ENCODE measurements at regions not wholly inside any gene's neighbourhood (a gene's known extent, or its start where the extent isn't known, plus 50 kb on each side); places are given as distances from the start of the nearest gene placed in this dataset.

GRCh38 chr14:22463763-22464173, 125.3 kb downstream of the DAD1 start:
- H3K4me1 ChIP-seq: no peaks in the 10 kb centered on the region
- no peaks in the 10 kb centered on the region for H3K9me3 ChIP-seq
- no peak for DNase-seq
- no peak overlapping the region for H3K27ac ChIP-seq
- H3K36me3 ChIP-seq: no peaks in the 10 kb centered on the region
- no peaks in the 10 kb centered on the region for H3K27me3 ChIP-seq
- TF ChIP-seq, protein P1, sequence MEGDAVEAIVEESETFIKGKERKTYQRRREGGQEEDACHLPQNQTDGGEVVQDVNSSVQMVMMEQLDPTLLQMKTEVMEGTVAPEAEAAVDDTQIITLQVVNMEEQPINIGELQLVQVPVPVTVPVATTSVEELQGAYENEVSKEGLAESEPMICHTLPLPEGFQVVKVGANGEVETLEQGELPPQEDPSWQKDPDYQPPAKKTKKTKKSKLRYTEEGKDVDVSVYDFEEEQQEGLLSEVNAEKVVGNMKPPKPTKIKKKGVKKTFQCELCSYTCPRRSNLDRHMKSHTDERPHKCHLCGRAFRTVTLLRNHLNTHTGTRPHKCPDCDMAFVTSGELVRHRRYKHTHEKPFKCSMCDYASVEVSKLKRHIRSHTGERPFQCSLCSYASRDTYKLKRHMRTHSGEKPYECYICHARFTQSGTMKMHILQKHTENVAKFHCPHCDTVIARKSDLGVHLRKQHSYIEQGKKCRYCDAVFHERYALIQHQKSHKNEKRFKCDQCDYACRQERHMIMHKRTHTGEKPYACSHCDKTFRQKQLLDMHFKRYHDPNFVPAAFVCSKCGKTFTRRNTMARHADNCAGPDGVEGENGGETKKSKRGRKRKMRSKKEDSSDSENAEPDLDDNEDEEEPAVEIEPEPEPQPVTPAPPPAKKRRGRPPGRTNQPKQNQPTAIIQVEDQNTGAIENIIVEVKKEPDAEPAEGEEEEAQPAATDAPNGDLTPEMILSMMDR (IDR thresholded peaks at IDR 0.05): no peak
- intact Hi-C loops (cut with DNase I; ENCODE audit: low total_unique reads): no loop called here
- no peak overlapping the region for H3K4me3 ChIP-seq

- H3K36me3 ChIP-seq: no peaks in the 10 kb centered on the region
- intact Hi-C loops (cut with DNase I; ENCODE audit: low total_unique reads): no loop called here
- no peak overlapping the region for H3K27ac ChIP-seq
- H3K4me3 ChIP-seq: no peak overlapping the region
- no peaks in the 10 kb centered on the region for H3K4me1 ChIP-seq
- no peaks in the 10 kb centered on the region for H3K9me3 ChIP-seq
- H3K27me3 ChIP-seq: no peaks in the 10 kb centered on the region
- DNase-seq: no peak
- TF ChIP-seq, protein P1 (IDR thresholded peaks at IDR 0.05): no peak
Observed at GRCh38 chr14:22462923-22463322, 126.1 kb downstream of the DAD1 start.

- intact Hi-C loops (cut with DNase I; ENCODE audit: low total_unique reads): no loop called here
- H3K9me3 ChIP-seq: no peaks in the 10 kb centered on the region
- H3K36me3 ChIP-seq: no peaks in the 10 kb centered on the region
- H3K27ac ChIP-seq: no peak overlapping the region
- TF ChIP-seq, protein P1 (IDR thresholded peaks at IDR 0.05): no peak
- H3K4me3 ChIP-seq: no peak overlapping the region
- no peaks in the 10 kb centered on the region for H3K4me1 ChIP-seq
- no peaks in the 10 kb centered on the region for H3K27me3 ChIP-seq
- no peak for DNase-seq
Observed at GRCh38 chr14:22460461-22461195, 128.4 kb downstream of the DAD1 start.

DNA sequence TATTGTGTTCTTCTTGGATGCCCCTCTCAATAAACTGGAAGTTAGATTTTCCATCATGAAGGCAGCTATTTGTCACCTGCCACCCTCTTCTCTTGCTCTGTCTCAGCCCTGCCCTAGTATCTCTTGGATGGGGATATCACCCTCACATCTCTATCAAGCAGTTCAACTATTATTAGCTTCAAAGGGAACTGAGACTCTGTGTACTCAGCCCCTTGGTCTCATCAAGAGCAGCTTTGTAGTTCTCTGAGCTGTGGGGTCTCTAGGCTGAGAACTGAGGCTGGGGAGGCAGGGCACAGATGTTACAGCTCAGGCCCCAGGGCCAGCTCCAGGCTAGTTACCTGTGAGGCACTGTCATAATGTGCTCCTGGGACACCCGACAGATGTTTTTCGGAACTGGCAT, 130.3 kb downstream of the DAD1 start:
- Histone ChIP-seq H3K27me3 (no peaks in the 10 kb centered on the region), H3K9me3 (no peaks in the 10 kb centered on the region), H3K4me3 (no peak overlapping the region), H3K27ac (no peak overlapping the region), H3K4me1 (no peaks in the 10 kb centered on the region), H3K36me3 (no peaks in the 10 kb centered on the region)
- DNase-seq: no peak
- intact Hi-C loops (cut with DNase I; ENCODE audit: low total_unique reads): no loop called here
- TF ChIP-seq, protein P1 (IDR thresholded peaks at IDR 0.05): no peak

DNA sequence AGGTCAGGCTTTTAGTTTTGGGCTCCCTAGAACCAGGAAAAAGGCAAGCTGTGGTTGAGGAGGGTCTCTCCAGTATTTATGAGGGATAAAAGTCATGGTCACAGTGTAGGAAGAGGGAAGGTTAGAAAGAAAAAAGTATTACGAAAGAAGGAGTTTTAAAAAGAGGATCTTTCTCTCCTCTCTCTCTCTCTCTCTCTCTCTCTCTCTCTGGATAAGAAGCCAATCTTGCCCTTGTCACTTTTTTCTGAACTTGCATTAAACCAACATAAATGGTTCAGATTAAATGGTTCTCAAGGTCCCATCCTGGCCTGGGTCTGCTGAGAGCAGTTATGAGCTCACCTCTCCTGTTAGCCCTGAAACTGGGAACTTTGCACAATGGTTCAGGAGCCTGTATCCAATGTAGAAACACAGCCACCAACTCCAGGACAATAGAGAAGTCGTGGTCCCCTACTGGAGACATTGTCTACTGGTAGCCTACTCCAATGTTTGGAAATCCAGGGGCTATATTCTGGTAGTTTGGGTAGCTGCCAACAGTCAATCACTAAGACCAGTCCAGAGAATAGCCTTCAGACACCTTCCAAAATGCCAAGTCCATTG, 131.9 kb downstream of the DAD1 start:
- TF ChIP-seq, protein P1 (IDR thresholded peaks at IDR 0.05): no peak
- no peaks in the 10 kb centered on the region for H3K4me1 ChIP-seq
- H3K4me3 ChIP-seq: no peak overlapping the region
- intact Hi-C loops (cut with DNase I; ENCODE audit: low total_unique reads): no loop called here
- no peak overlapping the region for H3K27ac ChIP-seq
- H3K9me3 ChIP-seq: no peaks in the 10 kb centered on the region
- H3K27me3 ChIP-seq: no peaks in the 10 kb centered on the region
- DNase-seq: no peak
- no peaks in the 10 kb centered on the region for H3K36me3 ChIP-seq
